NT2/D1 (cell line): ENCODE measurements at regions not wholly inside any gene's neighbourhood (a gene's known extent, or its start where the extent isn't known, plus 50 kb on each side); places are given as distances from the start of the nearest gene placed in this dataset.

Experiments used
- DNase-seq: peaks from one replicate; pipeline ENCODE4 v3.0.0-alpha.2; 2011; ENCODE audit warnings: low read depth, low spot score
- H3K27me3 ChIP-seq: 2 replicates; pipeline ENCODE4 v1.6.0; 2011; ENCODE audit warnings: mild to moderate bottlenecking; ENCODE audit not compliant: insufficient read length, insufficient read depth
- H3K36me3 ChIP-seq: 2 replicates; pipeline ENCODE4 v1.6.1; 2011; ENCODE audit warnings: mild to moderate bottlenecking, low read length, mixed read lengths; ENCODE audit not compliant: insufficient read depth, insufficient read length
- H3K4me1 ChIP-seq: 2 replicates; pipeline ENCODE4 v1.5.1; 2011; ENCODE audit not compliant: insufficient read depth, insufficient read length
- H3K4me3 ChIP-seq: 2 replicates; pipeline ENCODE4 v1.5.1; 2011; ENCODE audit warnings: low read depth; ENCODE audit not compliant: insufficient read length
- H3K9ac ChIP-seq: 2 replicates; pipeline ENCODE4 v1.6.0; 2011; ENCODE audit warnings: low read depth; ENCODE audit not compliant: insufficient read length
- H3K9me3 ChIP-seq: 2 replicates; pipeline ENCODE4 v1.5.1; 2011; ENCODE audit warnings: mild to moderate bottlenecking, low read length; ENCODE audit not compliant: insufficient read depth
- SUZ12 ChIP-seq: IDR thresholded peaks from 2 replicates; pipeline ENCODE4 v1.6.1; 2011; ENCODE audit not compliant: insufficient read length, insufficient read depth; ENCODE audit errors: extremely low read depth
- YY1 ChIP-seq: IDR thresholded peaks from 2 replicates; pipeline ENCODE4 v1.6.1; 2011; ENCODE audit not compliant: insufficient read length, insufficient read depth
- ZNF274 ChIP-seq: IDR thresholded peaks from 2 replicates; pipeline ENCODE4 v1.6.1; 2011; ENCODE audit warnings: mild to moderate bottlenecking, low read depth, low read length

DNA sequence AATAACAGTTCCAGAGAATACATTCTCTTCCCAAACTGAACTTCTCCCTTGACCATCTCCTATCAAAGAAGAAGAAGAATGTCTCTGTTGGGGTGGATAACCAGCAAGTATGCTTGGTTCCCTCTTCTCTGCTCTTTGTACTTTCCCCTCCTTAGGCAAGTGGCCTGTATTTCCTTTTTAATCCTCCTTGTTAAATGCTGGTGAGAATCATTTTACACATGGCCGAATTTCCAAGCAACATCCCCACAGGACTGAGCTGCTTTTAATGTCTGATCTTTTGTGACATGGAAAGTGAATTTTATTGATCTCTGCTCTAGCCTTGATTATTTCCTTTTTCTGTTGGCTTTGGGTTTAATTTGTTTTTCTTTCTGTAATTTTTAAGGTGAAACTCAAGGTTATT is 336.7 kb downstream of the DUSP10 start:
- no peak overlapping the region for H3K9ac ChIP-seq
- no peaks in the 10 kb centered on the region for H3K9me3 ChIP-seq
- no peaks in the 10 kb centered on the region for H3K27me3 ChIP-seq
- H3K36me3 ChIP-seq: no peaks in the 10 kb centered on the region
- TF ChIP-seq ZNF274: no peak
- no peak for TF ChIP-seq SUZ12
- TF ChIP-seq YY1: no peak
- no peak for DNase-seq
- no peak overlapping the region for H3K4me3 ChIP-seq
- no peaks in the 10 kb centered on the region for H3K4me1 ChIP-seq

DNA sequence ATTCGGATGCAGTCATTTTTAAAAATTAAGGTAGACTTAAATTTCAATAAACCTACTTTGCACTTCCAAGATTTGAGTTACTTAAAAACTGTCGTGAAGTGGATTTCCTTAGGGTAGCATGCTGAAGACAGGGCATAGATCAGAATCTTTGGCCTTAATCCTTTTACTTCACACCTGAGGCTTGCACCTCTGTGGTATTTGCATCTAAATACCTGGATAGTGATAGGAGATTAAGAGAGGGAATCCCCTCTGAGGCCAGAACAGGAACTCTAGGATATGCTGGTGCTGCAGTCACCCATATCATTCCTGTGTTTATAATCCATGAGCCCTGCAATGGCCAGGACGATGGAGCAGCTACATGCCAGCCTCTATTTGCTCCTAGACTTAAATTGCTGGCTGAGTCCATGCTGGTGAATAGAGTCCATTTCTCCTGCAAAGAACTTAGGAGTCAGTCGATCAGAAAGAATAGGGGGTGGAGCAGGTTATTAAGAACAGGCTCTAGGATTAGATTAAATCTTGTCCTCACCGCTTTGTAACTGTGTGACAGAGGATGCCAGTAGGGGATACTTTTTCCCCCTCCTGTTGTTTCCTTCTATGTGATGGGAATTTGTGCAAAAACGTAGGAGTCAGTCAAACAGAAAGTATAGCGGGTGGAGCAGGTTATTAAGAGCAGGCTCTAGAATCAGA is 333.6 kb downstream of the DUSP10 start:
- H3K36me3 ChIP-seq: no peaks in the 10 kb centered on the region
- no peaks in the 10 kb centered on the region for H3K4me1 ChIP-seq
- no peak for TF ChIP-seq SUZ12
- no peak for TF ChIP-seq YY1
- no peak for TF ChIP-seq ZNF274
- no peaks in the 10 kb centered on the region for H3K27me3 ChIP-seq
- no peak overlapping the region for H3K4me3 ChIP-seq
- no peak for DNase-seq
- no peak overlapping the region for H3K9ac ChIP-seq
- H3K9me3 ChIP-seq: no peaks in the 10 kb centered on the region

GRCh38 chr1:221411283-221411682 is 330.6 kb downstream of the DUSP10 start:
- no peaks in the 10 kb centered on the region for H3K36me3 ChIP-seq
- no peak for DNase-seq
- H3K9me3 ChIP-seq: no peaks in the 10 kb centered on the region
- H3K27me3 ChIP-seq: no peaks in the 10 kb centered on the region
- H3K9ac ChIP-seq: no peak overlapping the region
- no peaks in the 10 kb centered on the region for H3K4me1 ChIP-seq
- H3K4me3 ChIP-seq: no peak overlapping the region
- TF ChIP-seq ZNF274 (no peak), YY1 (no peak), SUZ12 (no peak)

DNA sequence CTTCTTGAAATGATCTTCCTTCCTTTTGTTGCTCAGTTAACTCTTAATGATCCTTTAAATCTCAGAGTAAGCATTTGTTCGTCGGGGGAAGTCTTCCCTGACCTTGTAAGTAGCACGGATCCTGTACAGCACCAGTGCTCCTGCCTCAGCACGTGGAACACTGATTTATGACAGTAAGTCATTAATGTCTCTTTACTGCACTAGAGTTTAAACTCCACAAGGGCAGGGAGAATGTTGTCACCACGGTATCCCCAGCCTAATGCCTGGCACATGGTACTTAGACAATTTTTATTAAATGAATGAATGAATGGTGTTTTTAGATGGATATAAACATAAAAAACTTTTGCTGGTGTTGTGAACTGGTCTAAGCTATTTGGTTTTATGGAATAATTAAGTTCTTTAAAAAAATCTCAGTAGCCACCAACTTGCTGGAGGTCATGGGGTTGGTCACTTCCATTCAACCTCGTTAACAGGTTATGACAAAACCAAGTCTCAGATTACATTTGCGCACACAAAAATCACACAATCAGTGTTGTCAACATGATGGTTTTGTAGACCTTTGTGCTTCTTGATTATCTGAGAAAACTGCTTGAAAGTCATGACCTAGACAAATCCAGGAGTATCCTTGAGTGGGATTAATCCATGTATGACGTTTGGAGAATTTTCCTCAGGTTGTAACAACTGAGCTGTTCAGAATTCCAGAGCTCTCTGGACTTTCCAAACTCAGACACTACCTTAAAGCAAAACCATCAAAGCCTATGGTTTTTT is 326.9 kb downstream of the DUSP10 start:
- TF ChIP-seq SUZ12: no peak
- no peak for TF ChIP-seq YY1
- no peak for TF ChIP-seq ZNF274
- no peak for DNase-seq
- Histone ChIP-seq H3K36me3 (no peaks in the 10 kb centered on the region), H3K4me3 (no peak overlapping the region), H3K4me1 (no peaks in the 10 kb centered on the region), H3K9ac (no peak overlapping the region), H3K9me3 (no peaks in the 10 kb centered on the region), H3K27me3 (no peaks in the 10 kb centered on the region)

GRCh38 chr1:221415651-221416050 is 326.2 kb downstream of the DUSP10 start:
- TF ChIP-seq ZNF274: no peak
- no peak for TF ChIP-seq SUZ12
- TF ChIP-seq YY1: no peak
- Histone ChIP-seq H3K36me3 (no peaks in the 10 kb centered on the region), H3K4me3 (no peak overlapping the region), H3K27me3 (no peaks in the 10 kb centered on the region), H3K9me3 (no peaks in the 10 kb centered on the region), H3K9ac (no peak overlapping the region), H3K4me1 (no peaks in the 10 kb centered on the region)
- DNase-seq: no peak

- Histone ChIP-seq H3K27me3 (no peaks in the 10 kb centered on the region), H3K4me1 (no peaks in the 10 kb centered on the region), H3K36me3 (no peaks in the 10 kb centered on the region), H3K9me3 (no peaks in the 10 kb centered on the region), H3K9ac (no peak overlapping the region), H3K4me3 (no peak overlapping the region)
- no peak for DNase-seq
- TF ChIP-seq YY1: no peak
- TF ChIP-seq ZNF274: no peak
- TF ChIP-seq SUZ12: no peak
Observed at GRCh38 chr1:221416142-221416541, 325.7 kb downstream of the DUSP10 start.

DNA sequence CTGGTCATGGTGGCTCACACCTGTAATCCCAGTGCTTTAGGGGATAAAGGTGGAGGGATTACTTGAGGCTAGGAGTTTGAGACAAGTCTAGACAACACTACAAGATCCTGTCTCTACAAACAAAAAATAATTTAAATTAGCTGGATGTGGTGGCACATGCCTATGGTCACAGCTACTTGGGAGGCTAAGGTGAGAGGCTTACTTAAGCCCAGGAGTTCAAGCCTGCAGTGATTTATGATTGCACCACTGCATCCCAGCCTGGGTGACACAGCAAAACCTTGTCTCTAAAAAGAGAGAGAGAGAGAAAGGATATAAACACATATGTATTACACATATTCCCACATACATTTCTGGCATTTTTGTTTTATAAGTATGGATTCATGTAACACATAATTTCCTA is 325.2 kb downstream of the DUSP10 start:
- H3K27me3 ChIP-seq: no peaks in the 10 kb centered on the region
- H3K4me3 ChIP-seq: no peak overlapping the region
- no peak overlapping the region for H3K9ac ChIP-seq
- no peaks in the 10 kb centered on the region for H3K36me3 ChIP-seq
- no peaks in the 10 kb centered on the region for H3K9me3 ChIP-seq
- H3K4me1 ChIP-seq: no peaks in the 10 kb centered on the region
- no peak for DNase-seq
- TF ChIP-seq ZNF274: no peak
- no peak for TF ChIP-seq SUZ12
- no peak for TF ChIP-seq YY1
